IPS-15b (cell line): ENCODE measurements at regions not wholly inside any gene's neighbourhood (a gene's known extent, or its start where the extent isn't known, plus 50 kb on each side); places are given as distances from the start of the nearest gene placed in this dataset.

Experiments used
- H3K27me3 ChIP-seq: one replicate; pipeline ENCODE4 v1.6.1; 2013; ENCODE audit warnings: low read length; ENCODE audit not compliant: control insufficient read depth, insufficient read depth
- H3K36me3 ChIP-seq: one replicate; pipeline ENCODE4 v1.6.1; 2013; ENCODE audit warnings: low read length; ENCODE audit not compliant: control insufficient read depth, insufficient read depth
- H3K4me1 ChIP-seq: one replicate; pipeline ENCODE4 v1.6.1; 2013; ENCODE audit warnings: mild to moderate bottlenecking, low read length; ENCODE audit not compliant: control insufficient read depth, insufficient read depth
- H3K4me3 ChIP-seq: one replicate; pipeline ENCODE4 v1.5.1; 2013; ENCODE audit warnings: low read depth, low read length
- H3K9ac ChIP-seq: one replicate; pipeline ENCODE4 v1.6.1; 2013; ENCODE audit warnings: low read depth, mild to moderate bottlenecking, low read length
- H3K9me3 ChIP-seq: one replicate; pipeline ENCODE4 v1.6.1; 2013; ENCODE audit warnings: mild to moderate bottlenecking, low read length; ENCODE audit not compliant: control insufficient read depth, insufficient read depth

DNA sequence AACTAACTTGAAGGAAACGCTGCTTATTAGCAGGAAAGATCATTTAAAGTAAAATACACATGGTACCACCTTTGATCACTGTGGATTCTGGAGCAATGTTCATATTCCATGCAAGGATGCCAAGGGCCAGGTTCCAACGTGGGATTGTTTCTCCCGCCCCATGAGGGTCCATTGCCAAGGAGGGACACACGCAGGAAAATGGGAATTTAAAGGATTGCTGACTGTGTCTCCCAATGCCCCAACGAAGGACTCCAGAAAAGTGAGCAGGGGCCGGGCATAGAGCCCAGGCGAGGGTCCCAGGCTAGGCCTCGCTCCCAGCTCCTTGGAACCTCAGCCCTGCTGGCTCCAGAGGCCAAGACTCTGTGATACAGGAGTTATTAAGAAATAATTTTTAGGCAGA, 111.2 kb downstream of the DACT2 start:
- H3K4me3 ChIP-seq = no peak overlapping the region
- no peaks in the 10 kb centered on the region for H3K9me3 ChIP-seq
- no peaks in the 10 kb centered on the region for H3K36me3 ChIP-seq
- peaks cover 7% of the 10 kb centered on the region for H3K27me3 ChIP-seq
- peaks cover 5% of the 10 kb centered on the region for H3K4me1 ChIP-seq
- no peak overlapping the region for H3K9ac ChIP-seq

DNA sequence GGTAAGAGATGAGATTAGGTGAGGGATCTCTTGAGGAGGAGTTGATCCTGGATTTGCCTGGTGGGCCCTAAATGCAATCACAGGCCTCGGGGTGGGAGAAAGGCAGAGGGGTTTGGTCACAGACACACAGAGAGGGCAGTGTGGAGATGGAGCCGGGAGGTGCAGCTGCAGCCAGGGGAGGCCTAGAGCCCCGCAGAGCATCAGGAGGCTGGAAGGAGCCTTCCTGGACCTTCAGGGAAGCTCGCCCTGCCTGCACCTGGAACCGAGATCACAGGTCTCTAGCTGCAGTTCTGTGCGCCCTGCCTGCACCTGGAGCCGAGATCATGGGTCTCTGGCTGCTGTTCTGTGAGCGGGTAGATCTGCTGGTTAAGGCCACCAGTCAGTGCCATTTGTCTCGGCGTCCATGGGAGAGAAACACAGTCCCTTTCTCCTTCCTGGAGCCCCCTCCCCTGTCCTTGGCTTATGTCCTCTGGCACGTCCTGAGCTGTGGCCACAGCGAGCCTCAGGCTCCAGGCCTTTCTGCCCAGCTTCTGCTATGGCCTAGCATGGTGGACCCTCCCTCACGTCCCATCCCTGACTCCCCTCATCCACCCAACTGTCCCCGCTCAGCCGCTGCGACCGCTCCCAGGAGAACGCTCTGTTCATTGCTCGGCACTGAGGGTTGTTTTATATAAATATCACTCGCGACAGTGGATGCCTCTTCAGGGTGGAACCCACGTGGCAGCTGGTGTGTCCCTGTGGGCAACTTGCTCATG, 112.0 kb downstream of the DACT2 start:
- Histone ChIP-seq H3K36me3 (no peaks in the 10 kb centered on the region), H3K9ac (no peak overlapping the region), H3K4me1 (peaks cover 5% of the 10 kb centered on the region), H3K27me3 (peaks cover 7% of the 10 kb centered on the region), H3K4me3 (no peak overlapping the region), H3K9me3 (no peaks in the 10 kb centered on the region)

DNA sequence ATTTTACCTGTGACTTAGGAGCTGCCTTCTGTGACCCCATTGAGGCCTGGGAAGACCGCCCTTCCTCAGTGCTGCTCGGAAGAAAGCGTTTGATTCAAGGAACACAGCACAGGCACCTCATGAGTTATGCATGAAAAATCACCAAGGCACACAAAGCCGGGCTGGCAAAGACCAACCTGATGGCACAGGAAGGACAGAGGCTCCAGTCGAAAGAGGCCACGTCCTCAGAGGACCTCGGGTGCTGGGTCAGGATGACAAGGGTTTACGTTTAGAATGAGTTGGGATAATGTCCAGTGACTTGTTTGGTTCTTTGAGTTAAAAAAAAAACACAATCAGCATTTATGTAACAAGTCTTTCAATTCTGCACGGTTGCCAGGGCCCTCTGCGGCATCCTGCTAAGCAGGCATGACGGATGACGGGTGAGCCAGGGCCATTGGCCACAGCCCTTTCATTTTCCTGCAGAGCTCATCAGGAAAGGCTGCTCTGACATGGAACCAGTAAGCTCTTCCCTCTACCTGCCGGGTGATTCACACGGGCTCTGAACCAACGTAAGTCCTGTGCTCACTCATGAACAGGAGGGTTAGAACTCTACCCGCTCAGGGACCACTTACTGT, 112.8 kb downstream of the DACT2 start:
- Histone ChIP-seq H3K4me3 (no peak overlapping the region), H3K36me3 (no peaks in the 10 kb centered on the region), H3K4me1 (peaks cover 5% of the 10 kb centered on the region), H3K27me3 (peaks cover 9% of the 10 kb centered on the region), H3K9ac (no peak overlapping the region), H3K9me3 (no peaks in the 10 kb centered on the region)

DNA sequence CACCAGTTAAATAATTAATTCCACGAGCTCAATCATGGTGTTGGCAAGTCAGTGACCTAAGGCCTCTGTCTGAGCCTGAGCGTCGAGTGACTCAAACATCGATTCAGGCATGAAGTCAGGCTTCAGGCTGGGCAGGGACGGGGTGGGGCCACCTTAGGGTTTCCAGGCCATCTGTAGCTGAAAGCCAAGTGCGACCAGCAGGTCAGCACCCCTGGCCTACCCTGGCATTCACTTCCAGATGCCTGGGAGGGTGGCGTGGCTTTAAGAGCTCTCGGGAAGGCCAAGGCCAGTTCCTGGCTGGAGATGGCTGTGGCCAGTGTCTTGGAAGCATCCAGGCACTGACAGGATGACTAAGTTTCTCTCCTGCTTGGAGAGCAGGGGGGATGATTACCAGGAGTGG, 113.4 kb downstream of the DACT2 start:
- H3K4me1 ChIP-seq = peaks cover 5% of the 10 kb centered on the region
- H3K27me3 ChIP-seq = peaks cover 9% of the 10 kb centered on the region
- H3K4me3 ChIP-seq = no peak overlapping the region
- H3K36me3 ChIP-seq = no peaks in the 10 kb centered on the region
- H3K9ac ChIP-seq = no peak overlapping the region
- H3K9me3 ChIP-seq = no peaks in the 10 kb centered on the region

DNA sequence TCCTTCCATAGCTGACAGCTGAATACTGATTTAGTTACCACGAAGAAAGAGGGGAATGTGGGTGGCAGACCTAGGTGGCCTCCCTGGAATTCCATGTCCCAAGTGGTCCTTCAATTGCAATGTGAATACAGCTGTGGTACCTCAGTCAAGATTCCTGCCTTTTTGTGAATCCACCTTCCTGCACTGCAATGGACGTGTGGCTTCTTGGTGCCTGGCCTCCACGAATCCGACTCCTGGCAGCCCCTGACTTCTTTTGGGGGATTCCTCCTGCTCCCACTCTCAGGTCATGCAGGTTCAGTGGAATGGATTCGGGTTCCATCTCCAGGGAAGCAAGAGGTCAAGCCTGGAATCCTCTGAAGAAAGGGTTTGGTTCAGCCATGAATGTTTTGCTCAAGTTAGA, 117.8 kb downstream of the DACT2 start:
- Histone ChIP-seq H3K4me3 (no peak overlapping the region), H3K9ac (no peak overlapping the region), H3K36me3 (no peaks in the 10 kb centered on the region), H3K27me3 (peaks cover 2% of the 10 kb centered on the region), H3K4me1 (no peaks in the 10 kb centered on the region), H3K9me3 (no peaks in the 10 kb centered on the region)

DNA sequence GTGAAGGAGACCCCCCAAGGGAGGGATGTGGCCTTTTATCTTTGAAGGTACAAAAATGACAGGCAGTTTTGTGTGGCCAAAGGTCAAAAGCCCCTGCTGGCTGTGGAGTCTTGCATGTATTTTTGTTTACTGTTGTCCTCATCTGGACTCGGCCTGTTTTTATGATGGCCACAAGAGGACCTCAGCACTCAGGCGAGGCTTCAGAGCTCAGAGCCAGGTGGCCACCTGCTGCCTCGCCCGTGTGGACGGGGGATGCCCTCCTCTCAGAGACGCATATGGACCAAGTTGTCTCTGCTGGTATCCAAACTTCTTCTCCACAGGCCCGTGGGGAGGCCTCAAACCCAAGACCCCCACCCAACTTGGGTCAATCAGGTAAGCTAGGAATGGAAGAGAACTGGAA, 118.2 kb downstream of the DACT2 start:
- Histone ChIP-seq H3K4me1 (no peaks in the 10 kb centered on the region), H3K27me3 (peaks cover 2% of the 10 kb centered on the region), H3K9me3 (no peaks in the 10 kb centered on the region), H3K9ac (no peak overlapping the region), H3K4me3 (no peak overlapping the region), H3K36me3 (no peaks in the 10 kb centered on the region)

DNA sequence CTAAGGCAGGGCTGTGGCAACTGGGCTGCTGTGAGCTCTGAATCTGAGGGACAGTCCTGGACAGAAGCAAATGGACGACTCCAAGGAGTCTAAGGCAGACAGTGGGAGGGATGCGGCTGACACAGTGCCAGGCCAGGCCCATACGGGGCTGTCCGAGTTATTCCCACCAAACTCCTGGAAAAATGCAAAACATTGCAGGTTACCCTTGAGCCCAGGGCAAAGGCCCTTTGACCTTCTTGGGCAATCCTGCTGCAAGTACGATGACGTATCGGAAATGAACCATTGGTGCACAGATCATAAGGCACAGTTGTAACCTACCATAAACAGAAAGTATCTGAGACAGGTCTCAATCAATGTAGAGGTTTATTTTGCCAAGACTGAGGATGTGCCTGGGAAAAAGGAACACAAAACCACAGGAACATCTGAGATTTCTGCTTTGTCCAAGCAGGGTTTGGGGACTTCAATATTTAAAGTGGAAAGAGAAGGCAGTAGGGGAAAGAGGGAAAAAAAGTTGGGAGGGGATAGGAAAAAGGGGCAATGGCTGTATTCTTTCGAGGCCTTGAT, 118.9 kb downstream of the DACT2 start:
- H3K9ac ChIP-seq = no peak overlapping the region
- no peaks in the 10 kb centered on the region for H3K4me1 ChIP-seq
- H3K27me3 ChIP-seq = peaks cover 2% of the 10 kb centered on the region
- no peak overlapping the region for H3K4me3 ChIP-seq
- no peaks in the 10 kb centered on the region for H3K9me3 ChIP-seq
- no peaks in the 10 kb centered on the region for H3K36me3 ChIP-seq

DNA sequence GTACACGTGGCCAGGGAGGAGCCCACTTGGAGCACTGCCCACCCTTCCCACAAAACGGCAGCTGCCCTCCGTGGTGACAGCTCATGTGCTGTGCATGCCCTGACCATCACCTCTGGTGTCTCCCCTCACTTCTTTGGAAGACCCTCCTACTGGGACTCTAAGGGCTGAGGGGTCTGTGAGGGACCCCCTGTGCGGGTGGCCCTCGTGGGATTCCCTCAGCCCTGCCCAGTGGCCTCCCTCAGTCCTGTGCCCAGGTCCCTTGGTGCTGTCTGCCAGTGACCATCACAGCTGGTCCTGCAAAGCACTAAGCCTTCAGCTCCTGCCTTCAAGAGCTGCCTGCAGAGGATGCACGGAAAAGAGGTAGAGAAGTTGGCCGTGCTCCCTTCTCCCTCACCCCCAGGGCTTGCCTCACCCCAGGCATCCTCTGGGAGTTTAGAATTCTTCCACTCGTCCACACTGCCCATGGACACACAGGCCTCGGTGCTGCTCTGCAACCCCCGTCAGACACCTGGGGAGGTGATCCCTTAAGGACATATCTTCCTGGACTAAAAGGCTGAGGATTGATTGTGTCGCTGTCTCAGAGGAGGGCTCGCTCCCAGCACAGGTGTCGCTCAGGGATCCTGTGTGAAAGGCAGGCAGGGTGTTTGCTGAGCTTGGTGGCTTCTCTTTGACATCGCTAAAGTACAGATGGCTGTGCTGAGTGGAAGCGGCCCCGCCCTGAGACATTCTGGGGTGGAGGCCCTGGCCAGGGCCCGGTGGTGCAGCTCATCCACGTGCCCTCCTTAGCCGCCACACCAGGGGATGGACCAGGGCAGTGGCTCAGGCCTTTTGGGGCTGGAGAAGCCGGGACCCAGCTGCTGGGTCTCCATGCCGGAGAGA, 119.5 kb upstream of the FRMD1 start:
- Histone ChIP-seq H3K9me3 (no peaks in the 10 kb centered on the region), H3K36me3 (no peaks in the 10 kb centered on the region), H3K4me3 (no peak overlapping the region), H3K9ac (no peak overlapping the region), H3K27me3 (peaks cover 2% of the 10 kb centered on the region), H3K4me1 (no peaks in the 10 kb centered on the region)

DNA sequence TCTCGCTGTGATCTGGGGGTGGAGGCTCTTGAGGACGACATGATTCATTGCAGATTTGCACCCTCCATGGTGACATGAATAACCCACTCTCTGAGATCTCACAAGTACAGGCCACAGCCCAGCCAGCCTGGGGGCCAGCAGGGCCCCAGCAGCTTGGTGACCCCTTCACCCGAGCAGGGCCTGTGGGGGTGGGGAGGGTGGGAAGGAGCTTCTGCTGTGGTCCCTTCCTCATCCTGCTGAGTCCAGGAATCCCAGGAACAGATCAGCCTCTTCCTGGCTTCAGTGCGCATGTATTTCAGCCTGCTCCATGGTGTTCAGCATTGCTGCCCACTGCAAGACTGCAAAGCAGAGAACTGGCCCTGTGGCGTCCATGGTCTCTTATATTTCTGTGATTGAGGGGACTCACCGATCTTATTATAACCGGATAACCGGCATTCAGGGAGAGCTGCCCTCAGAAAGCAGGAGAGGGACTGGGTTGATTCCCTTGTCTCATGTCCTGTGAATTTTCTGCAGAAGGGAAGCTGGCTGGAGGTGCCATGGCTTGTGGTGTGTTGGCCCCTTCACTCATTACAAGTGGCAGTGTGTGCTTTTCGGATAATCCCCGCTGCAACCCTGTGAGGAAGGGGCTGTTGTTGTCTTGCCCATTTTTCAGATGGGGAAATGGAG, 118.8 kb upstream of the FRMD1 start:
- H3K36me3 ChIP-seq = no peaks in the 10 kb centered on the region
- no peaks in the 10 kb centered on the region for H3K4me1 ChIP-seq
- no peaks in the 10 kb centered on the region for H3K9me3 ChIP-seq

DNA sequence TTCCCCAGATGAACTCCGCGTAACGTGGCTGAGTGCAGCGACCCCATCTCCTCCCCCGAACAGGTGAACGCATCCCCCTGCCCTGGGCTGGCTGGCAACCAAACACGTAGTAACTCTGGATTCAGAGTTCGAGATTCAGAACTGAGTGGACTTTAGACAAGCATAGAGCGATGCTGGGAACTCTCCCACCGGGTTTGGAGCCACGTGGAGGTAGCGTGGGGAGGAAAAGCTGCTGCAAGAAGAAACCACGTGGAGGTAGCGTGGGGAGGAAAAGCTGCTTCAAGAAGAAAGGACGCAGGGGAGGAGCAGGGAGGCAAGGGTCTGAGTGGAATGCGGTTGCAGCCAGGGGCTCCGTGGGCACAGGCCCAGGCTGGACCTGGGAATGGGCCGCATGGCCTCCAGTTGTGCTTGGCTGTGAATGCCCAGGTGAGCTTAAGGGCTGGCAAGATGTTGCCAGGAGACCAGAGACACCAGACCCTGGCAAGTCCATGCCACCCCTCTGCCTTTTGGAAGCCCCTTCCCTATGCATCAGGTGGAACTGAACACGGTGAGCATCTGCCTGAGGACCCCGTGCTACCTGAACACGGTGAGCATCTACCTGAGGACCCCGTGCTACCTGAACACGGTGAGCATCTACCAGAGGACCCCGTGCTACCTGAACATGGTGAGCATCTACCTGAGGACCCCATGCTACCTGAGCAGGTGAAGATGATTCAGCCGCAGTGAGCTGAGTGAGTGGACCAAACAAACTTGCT, 118.0 kb upstream of the FRMD1 start:
- peaks cover 2% of the 10 kb centered on the region for H3K27me3 ChIP-seq
- H3K4me3 ChIP-seq = no peak overlapping the region
- H3K9me3 ChIP-seq = no peaks in the 10 kb centered on the region
- no peaks in the 10 kb centered on the region for H3K4me1 ChIP-seq
- no peaks in the 10 kb centered on the region for H3K36me3 ChIP-seq
- H3K9ac ChIP-seq = no peak overlapping the region

More for the DNA sequence above, 118.8 kb upstream of the FRMD1 start:
- Histone ChIP-seq H3K4me3 (no peak overlapping the region), H3K9ac (no peak overlapping the region), H3K27me3 (peaks cover 2% of the 10 kb centered on the region)
